ENCODE measurements at regions not wholly inside any gene's neighbourhood (a gene's known extent, or its start where the extent isn't known, plus 50 kb on each side); places are given as distances from the start of the nearest gene placed in this dataset.
"Not testable (repeated sequence)": the region's sequence is repeated elsewhere in the genome, so short reads cannot be mapped to it uniquely, and the experiment has no call there.

DNA sequence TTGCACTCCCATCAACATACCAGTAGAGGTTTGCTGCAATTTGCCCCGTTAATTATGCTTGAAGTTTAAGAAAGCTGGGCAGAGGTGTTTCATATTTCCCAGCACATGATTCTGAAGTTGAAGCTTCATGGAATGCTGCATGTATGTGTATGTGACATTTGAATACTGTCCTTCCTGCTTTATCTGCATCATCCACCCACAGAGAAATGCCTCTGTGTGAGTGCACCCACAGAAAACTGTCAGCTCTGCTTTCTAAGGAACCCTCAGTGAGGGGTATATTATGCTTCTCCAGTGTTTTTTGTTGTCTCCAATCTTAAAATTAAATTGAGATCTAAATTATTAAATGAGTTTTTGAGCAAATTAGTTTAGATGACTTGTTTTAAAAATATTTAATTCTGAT is 358.1 kb upstream of the PIK3R1 start:
- no peak overlapping the region for H3K18ac ChIP-seq (ENCODE audit: low read length)
- H4K91ac ChIP-seq (ENCODE audit: low read depth, low read length): no peak overlapping the region
- H3K27me3 ChIP-seq (ENCODE audit: insufficient read depth, low read length): no peaks in the 10 kb centered on the region
- no peak overlapping the region for H2BK12ac ChIP-seq (ENCODE audit: low read length)
- H3K4me1 ChIP-seq (ENCODE audit: control insufficient read depth in 1 of 2, insufficient read depth in 2 of 2, low read length in 2 of 2): no peaks in the 10 kb centered on the region
- H2BK5ac ChIP-seq (ENCODE audit: low read depth, low read length, poor library complexity): no peak overlapping the region
- H2AFZ ChIP-seq (ENCODE audit: insufficient read depth, low read length, poor library complexity): no peak overlapping the region
- no peak overlapping the region for H4K8ac ChIP-seq (ENCODE audit: low read depth, low read length)
- no CpG with 5 or more reads among the region's 1 CpG for WGBS (ENCODE audit: extremely low coverage, insufficient coverage, insufficient read length)
- H3K9me3 ChIP-seq (ENCODE audit: insufficient read depth, low read depth, low read length): no peaks in the 10 kb centered on the region
- H3K23ac ChIP-seq (ENCODE audit: low read length): no peak overlapping the region
- no peak overlapping the region for H3K14ac ChIP-seq (ENCODE audit: low read length)
- H2BK120ac ChIP-seq (ENCODE audit: insufficient read depth, low read length, poor library complexity): no peak overlapping the region
- no peaks in the 10 kb centered on the region for H3K79me1 ChIP-seq (ENCODE audit: low read length)
- no peak overlapping the region for H3K4me3 ChIP-seq (ENCODE audit: low read depth, low read length)
- H3K79me2 ChIP-seq (ENCODE audit: control insufficient read depth, insufficient read depth, low read length, poor library complexity): no peaks in the 10 kb centered on the region
- no peak overlapping the region for H3K9ac ChIP-seq (ENCODE audit: low read length)
- no peak for DNase-seq
- no peak overlapping the region for H3K4me2 ChIP-seq (ENCODE audit: low read length)
- H3K4ac ChIP-seq (ENCODE audit: low read depth, low read length): no peak overlapping the region
- H2AK5ac ChIP-seq (ENCODE audit: low read length): no peak overlapping the region
- no peaks in the 10 kb centered on the region for H3K36me3 ChIP-seq (ENCODE audit: control insufficient read depth in 1 of 2, insufficient read depth in 2 of 2, low read length in 2 of 2)
- no peak overlapping the region for H3K27ac ChIP-seq (ENCODE audit: low read depth, low read length)
- no peak overlapping the region for H4K12ac ChIP-seq (ENCODE audit: low read depth, low read length)

DNA sequence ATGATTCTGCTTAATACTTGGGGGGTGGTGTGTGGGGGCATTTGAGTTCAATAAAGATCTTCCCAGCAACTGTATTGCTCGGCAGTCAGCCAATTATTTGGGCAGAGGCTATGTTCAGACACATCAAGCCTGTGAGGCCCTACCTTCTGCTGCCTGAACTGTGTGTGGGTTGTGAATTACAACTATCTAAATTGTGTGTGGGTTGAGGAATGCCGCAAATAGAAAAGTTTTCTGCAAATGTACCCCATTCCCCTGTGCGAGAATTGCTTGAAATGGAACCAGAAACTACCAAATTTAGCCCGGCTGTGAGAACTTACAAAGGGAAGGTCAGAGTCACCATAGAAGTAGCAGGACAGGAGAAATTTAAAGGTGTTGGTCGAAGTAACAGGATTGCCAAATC is 360.0 kb upstream of the PIK3R1 start:
- H3K27ac ChIP-seq (ENCODE audit: low read depth, low read length): no peak overlapping the region
- no peak overlapping the region for H3K4ac ChIP-seq (ENCODE audit: low read depth, low read length)
- H3K79me2 ChIP-seq (ENCODE audit: control insufficient read depth, insufficient read depth, low read length, poor library complexity): no peaks in the 10 kb centered on the region
- H3K14ac ChIP-seq (ENCODE audit: low read length): no peak overlapping the region
- H3K4me3 ChIP-seq (ENCODE audit: low read depth, low read length): no peak overlapping the region
- H2AFZ ChIP-seq (ENCODE audit: insufficient read depth, low read length, poor library complexity): no peak overlapping the region
- DNase-seq: no peak
- H2AK5ac ChIP-seq (ENCODE audit: low read length): no peak overlapping the region
- no peaks in the 10 kb centered on the region for H3K4me1 ChIP-seq (ENCODE audit: control insufficient read depth in 1 of 2, insufficient read depth in 2 of 2, low read length in 2 of 2)
- H3K9ac ChIP-seq (ENCODE audit: low read length): no peak overlapping the region
- no peaks in the 10 kb centered on the region for H3K36me3 ChIP-seq (ENCODE audit: control insufficient read depth in 1 of 2, insufficient read depth in 2 of 2, low read length in 2 of 2)
- H3K18ac ChIP-seq (ENCODE audit: low read length): no peak overlapping the region
- H2BK5ac ChIP-seq (ENCODE audit: low read depth, low read length, poor library complexity): no peak overlapping the region
- H2BK12ac ChIP-seq (ENCODE audit: low read length): no peak overlapping the region
- no peaks in the 10 kb centered on the region for H3K27me3 ChIP-seq (ENCODE audit: insufficient read depth, low read length)
- H2BK120ac ChIP-seq (ENCODE audit: insufficient read depth, low read length, poor library complexity): no peak overlapping the region
- H4K12ac ChIP-seq (ENCODE audit: low read depth, low read length): no peak overlapping the region
- no peaks in the 10 kb centered on the region for H3K9me3 ChIP-seq (ENCODE audit: insufficient read depth, low read depth, low read length)
- no CpG with 5 or more reads among the region's 5 CpGs for WGBS (ENCODE audit: extremely low coverage, insufficient coverage, insufficient read length)
- no peak overlapping the region for H3K23ac ChIP-seq (ENCODE audit: low read length)
- no peaks in the 10 kb centered on the region for H3K79me1 ChIP-seq (ENCODE audit: low read length)
- H4K8ac ChIP-seq (ENCODE audit: low read depth, low read length): no peak overlapping the region
- no peak overlapping the region for H4K91ac ChIP-seq (ENCODE audit: low read depth, low read length)
- H3K4me2 ChIP-seq (ENCODE audit: low read length): no peak overlapping the region

GRCh38 chr5:67850906-67851305 is 364.6 kb upstream of the PIK3R1 start:
- H2BK120ac ChIP-seq (ENCODE audit: insufficient read depth, low read length, poor library complexity); H2BK12ac ChIP-seq (ENCODE audit: low read length); H2AFZ ChIP-seq (ENCODE audit: insufficient read depth, low read length, poor library complexity); H4K12ac ChIP-seq (ENCODE audit: low read depth, low read length); H3K4me1 ChIP-seq (ENCODE audit: control insufficient read depth in 1 of 2, insufficient read depth in 2 of 2, low read length in 2 of 2); DNase-seq; H2AK5ac ChIP-seq (ENCODE audit: low read length); H4K91ac ChIP-seq (ENCODE audit: low read depth, low read length); H3K79me2 ChIP-seq (ENCODE audit: control insufficient read depth, insufficient read depth, low read length, poor library complexity); H3K18ac ChIP-seq (ENCODE audit: low read length); H3K79me1 ChIP-seq (ENCODE audit: low read length); H4K8ac ChIP-seq (ENCODE audit: low read depth, low read length); H3K4me3 ChIP-seq (ENCODE audit: low read depth, low read length); H3K23ac ChIP-seq (ENCODE audit: low read length); H3K9ac ChIP-seq (ENCODE audit: low read length); H3K14ac ChIP-seq (ENCODE audit: low read length); H3K9me3 ChIP-seq (ENCODE audit: insufficient read depth, low read depth, low read length); H3K27ac ChIP-seq (ENCODE audit: low read depth, low read length); H3K36me3 ChIP-seq (ENCODE audit: control insufficient read depth in 1 of 2, insufficient read depth in 2 of 2, low read length in 2 of 2); H3K4me2 ChIP-seq (ENCODE audit: low read length); H3K27me3 ChIP-seq (ENCODE audit: insufficient read depth, low read length); H2BK5ac ChIP-seq (ENCODE audit: low read depth, low read length, poor library complexity); H3K4ac ChIP-seq (ENCODE audit: low read depth, low read length): not testable (repeated sequence)
- WGBS (ENCODE audit: extremely low coverage, insufficient coverage, insufficient read length): no CpG with 5 or more reads among the region's 5 CpGs

GRCh38 chr5:67844924-67845323 is 370.6 kb upstream of the PIK3R1 start:
- Histone ChIP-seq H3K4me3 (ENCODE audit: low read depth, low read length) (no peak overlapping the region), H3K14ac (ENCODE audit: low read length) (no peak overlapping the region), H3K79me2 (ENCODE audit: control insufficient read depth, insufficient read depth, low read length, poor library complexity) (no peaks in the 10 kb centered on the region), H2AFZ (ENCODE audit: insufficient read depth, low read length, poor library complexity) (no peak overlapping the region), H3K27me3 (ENCODE audit: insufficient read depth, low read length) (no peaks in the 10 kb centered on the region), H2BK5ac (ENCODE audit: low read depth, low read length, poor library complexity) (no peak overlapping the region), H3K79me1 (ENCODE audit: low read length) (no peaks in the 10 kb centered on the region), H3K4me1 (ENCODE audit: control insufficient read depth in 1 of 2, insufficient read depth in 2 of 2, low read length in 2 of 2) (no peaks in the 10 kb centered on the region), H4K8ac (ENCODE audit: low read depth, low read length) (no peak overlapping the region), H3K4ac (ENCODE audit: low read depth, low read length) (no peak overlapping the region), H3K27ac (ENCODE audit: low read depth, low read length) (no peak overlapping the region), H3K9ac (ENCODE audit: low read length) (no peak overlapping the region), H3K4me2 (ENCODE audit: low read length) (no peak overlapping the region), H2BK12ac (ENCODE audit: low read length) (no peak overlapping the region), H2AK5ac (ENCODE audit: low read length) (no peak overlapping the region), H2BK120ac (ENCODE audit: insufficient read depth, low read length, poor library complexity) (no peak overlapping the region), H3K36me3 (ENCODE audit: control insufficient read depth in 1 of 2, insufficient read depth in 2 of 2, low read length in 2 of 2) (no peaks in the 10 kb centered on the region), H3K23ac (ENCODE audit: low read length) (no peak overlapping the region), H4K12ac (ENCODE audit: low read depth, low read length) (no peak overlapping the region), H4K91ac (ENCODE audit: low read depth, low read length) (no peak overlapping the region), H3K18ac (ENCODE audit: low read length) (no peak overlapping the region), H3K9me3 (ENCODE audit: insufficient read depth, low read depth, low read length) (no peaks in the 10 kb centered on the region)
- no CpG with 5 or more reads among the region's 3 CpGs for WGBS (ENCODE audit: extremely low coverage, insufficient coverage, insufficient read length)
- DNase-seq: no peak
